Prostate gland (tissue), 2 donors: ENCODE measurements at regions not wholly inside any gene's neighbourhood (a gene's known extent, or its start where the extent isn't known, plus 50 kb on each side); places are given as distances from the start of the nearest gene placed in this dataset.

Source experiments
- CTCF ChIP-seq, 4 experiments: fragments of 200-600 bp in 2 of 4; fragments of 450-650 bp in 2 of 4; sonication (generic) in 2 of 4; IDR thresholded peaks; 1 replicate in 3 of 4; 2 replicates in 1 of 4; pipeline ENCODE4 v1.5.1; 2016 to 2019; ENCODE audit warnings: antibody characterized with exemption in 4 of 4, mild to moderate bottlenecking in 2 of 4, moderate library complexity in 2 of 4
- POLR2AphosphoS5 ChIP-seq: sonication (generic); formaldehyde crosslinking; IDR thresholded peaks from one replicate; pipeline ENCODE4 v1.6.1; 2017; ENCODE audit warnings: antibody characterized with exemption

- TF ChIP-seq CTCF (IDR thresholded peaks at IDR 0.05) = no peak
- TF ChIP-seq POLR2AphosphoS5 = no peak
Observed at GRCh38 chr9:118785456-118785855, 583.8 kb downstream of the BRINP1 start.
